Small intestine (tissue), 7 donors: ENCODE measurements at regions not wholly inside any gene's neighbourhood (a gene's known extent, or its start where the extent isn't known, plus 50 kb on each side); places are given as distances from the start of the nearest gene placed in this dataset.

Source experiments
- DNase-seq, 2 donors: peaks; one replicate each; pipeline versions ENCODE4 v3.0.0 to v3.0.0-alpha.2; 2013
- FAIRE-seq: peaks from 2 replicates; lab custom pipeline; 2012; peaks lifted over from hg19 to GRCh38; lab: Jason Lieb, UNC
- H3K27ac ChIP-seq, 3 donors: one replicate each; pipeline ENCODE4 v1.5.1; 2013; ENCODE audit warnings: low read length in 2 of 3, mild to moderate bottlenecking in 2 of 3, control low read depth in 1 of 3, inconsistent platforms in 1 of 3, low read depth in 1 of 3, moderate library complexity in 1 of 3
- H3K27me3 ChIP-seq, 3 donors: one replicate each; pipeline ENCODE4 v1.6.1; 2013; ENCODE audit warnings: low read length in 3 of 3, inconsistent platforms in 1 of 3; ENCODE audit not compliant: control insufficient read depth in 3 of 3, insufficient read depth in 3 of 3
- H3K36me3 ChIP-seq, 3 donors: one replicate each; pipeline ENCODE4 v1.6.1; 2013; ENCODE audit warnings: low read length in 3 of 3, inconsistent platforms in 1 of 3, low read depth in 1 of 3, mild to moderate bottlenecking in 1 of 3, moderate library complexity in 1 of 3; ENCODE audit not compliant: control insufficient read depth in 3 of 3, insufficient read depth in 2 of 3
- H3K4me1 ChIP-seq, 3 donors: one replicate each; pipeline ENCODE4 v1.6.1; 2013; ENCODE audit warnings: low read length in 2 of 3, inconsistent platforms in 1 of 3, low read depth in 1 of 3, mild to moderate bottlenecking in 1 of 3, moderate library complexity in 1 of 3; ENCODE audit not compliant: control insufficient read depth in 3 of 3, insufficient read depth in 2 of 3
- H3K4me3 ChIP-seq, 3 donors: one replicate each; pipeline ENCODE4 v1.5.1; 2013; ENCODE audit warnings: low read length in 3 of 3, control low read depth in 1 of 3, inconsistent platforms in 1 of 3, low read depth in 1 of 3, mild to moderate bottlenecking in 1 of 3, moderate library complexity in 1 of 3
- H3K9me3 ChIP-seq, 2 donors: one replicate each; pipeline ENCODE4 v1.6.1; 2013; ENCODE audit warnings: low read depth in 1 of 2, low read length in 1 of 2; ENCODE audit not compliant: control insufficient read depth in 2 of 2, insufficient read depth in 1 of 2
- WGBS, 3 donors: extraction: QIAGEN DNeasy Blood & Tissue Kit; methylation state at CpG; one replicate each; pipeline ENCODE4 v1.1.7; 2013; 5-methylcytosine and 5-hydroxymethylcytosine counted together
- donor health status: healthy with polysubstance abuse.
- donor health status: control.
- donor health status: control.
- donor health status: Bipolar disorder and iron deficiency.
- donor health status: healthy.

GRCh38 chr2:216770717-216771116 is 75.4 kb upstream of the IGFBP5 start:
- no peak for DNase-seq

GRCh38 chr2:216770050-216770449 is 74.7 kb upstream of the IGFBP5 start:
- 60 to 64% (median 63%) methylated on average over 3 of the region's 3 CpGs for WGBS, 3 donors

More at GRCh38 chr2:216770717-216771116, 75.4 kb upstream of the IGFBP5 start:
- Histone ChIP-seq H3K27ac (no peak overlapping the region), H3K36me3 (no peaks in the 10 kb centered on the region), H3K4me3 (no peak overlapping the region), H3K4me1 (peaks cover 0 to 6% (median 0%) of the 10 kb centered on the region in 3 donors), H3K27me3 (peaks cover 0 to 2% (median 0%) of the 10 kb centered on the region in 3 donors), H3K9me3 (peaks cover 0 to 5% of the 10 kb centered on the region in 2 donors)
- 65 to 78% (median 70%) methylated on average over 2 of the region's 2 CpGs for WGBS, 3 donors
- FAIRE-seq: no peak

GRCh38 chr2:216769626-216770025 is 74.3 kb upstream of the IGFBP5 start:
- H3K4me3 ChIP-seq: no peak overlapping the region

More at GRCh38 chr2:216770050-216770449, 74.7 kb upstream of the IGFBP5 start:
- FAIRE-seq: no peak
- Histone ChIP-seq H3K36me3 (no peaks in the 10 kb centered on the region), H3K27ac (no peak overlapping the region), H3K9me3 (peaks cover 0 to 5% of the 10 kb centered on the region in 2 donors), H3K4me3 (no peak overlapping the region), H3K4me1 (peaks cover 0 to 10% (median 0%) of the 10 kb centered on the region in 3 donors), H3K27me3 (no peaks in the 10 kb centered on the region)
- DNase-seq: no peak

GRCh38 chr2:216768908-216769411 is 73.6 kb upstream of the IGFBP5 start:
- Histone ChIP-seq H3K4me3 (no peak overlapping the region), H3K27me3 (no peaks in the 10 kb centered on the region), H3K9me3 (peaks cover 0 to 5% of the 10 kb centered on the region in 2 donors), H3K36me3 (no peaks in the 10 kb centered on the region), H3K27ac (no peak overlapping the region), H3K4me1 (peaks cover 0 to 10% (median 0%) of the 10 kb centered on the region in 3 donors)
- FAIRE-seq: no peak
- WGBS, 3 donors: 47 to 64% (median 64%) methylated on average over 3 of the region's 3 CpGs
- peak in 1 of 2 donors; percentile 22 for DNase-seq

More at GRCh38 chr2:216769626-216770025, 74.3 kb upstream of the IGFBP5 start:
- Histone ChIP-seq H3K9me3 (peaks cover 0 to 5% of the 10 kb centered on the region in 2 donors), H3K27ac (no peak overlapping the region), H3K4me1 (peaks cover 0 to 10% (median 0%) of the 10 kb centered on the region in 3 donors), H3K27me3 (no peaks in the 10 kb centered on the region), H3K36me3 (no peaks in the 10 kb centered on the region)
- DNase-seq (no peak), FAIRE-seq (no peak)

- Histone ChIP-seq H3K4me1 (peaks cover 0 to 10% (median 0%) of the 10 kb centered on the region in 3 donors), H3K4me3 (no peak overlapping the region), H3K9me3 (no peaks in the 10 kb centered on the region), H3K36me3 (no peaks in the 10 kb centered on the region), H3K27me3 (no peaks in the 10 kb centered on the region), H3K27ac (no peak overlapping the region)
- WGBS, 3 donors: 18 to 22% (median 19%) methylated on average over 11 of the region's 11 CpGs
- no peak for FAIRE-seq
- DNase-seq: peak in 1 of 2 donors; percentile 24
Observed at GRCh38 chr2:216765761-216766262, 70.5 kb upstream of the IGFBP5 start.

GRCh38 chr2:216763396-216763795 is 68.0 kb upstream of the IGFBP5 start:
- Histone ChIP-seq H3K27me3 (no peaks in the 10 kb centered on the region), H3K9me3 (no peaks in the 10 kb centered on the region), H3K4me1 (peaks cover 0 to 10% (median 0%) of the 10 kb centered on the region in 3 donors), H3K36me3 (no peaks in the 10 kb centered on the region), H3K4me3 (no peak overlapping the region), H3K27ac (no peak overlapping the region)
- FAIRE-seq (no peak), DNase-seq (no peak)

- H3K36me3 ChIP-seq: no peaks in the 10 kb centered on the region
- H3K27ac ChIP-seq: no peak overlapping the region
- no peaks in the 10 kb centered on the region for H3K9me3 ChIP-seq
- H3K4me1 ChIP-seq: peaks cover 0 to 10% (median 0%) of the 10 kb centered on the region in 3 donors
- DNase-seq: no peak
- FAIRE-seq: no peak
- no peak overlapping the region for H3K4me3 ChIP-seq
- H3K27me3 ChIP-seq: no peaks in the 10 kb centered on the region
- WGBS, 3 donors: 56 to 79% (median 63%) methylated on average over 3 of the region's 3 CpGs
Observed at GRCh38 chr2:216761809-216762208, 66.5 kb upstream of the IGFBP5 start.

GRCh38 chr2:216761133-216761532 is 65.8 kb upstream of the IGFBP5 start:
- Histone ChIP-seq H3K27me3 (no peaks in the 10 kb centered on the region), H3K9me3 (no peaks in the 10 kb centered on the region), H3K27ac (no peak overlapping the region)

More at GRCh38 chr2:216761133-216761532, 65.8 kb upstream of the IGFBP5 start:
- DNase-seq: no peak
- WGBS, 3 donors: 3 to 11% (median 10%) methylated on average over 1 of the region's 1 CpG
- Histone ChIP-seq H3K4me3 (no peak overlapping the region), H3K4me1 (peaks cover 0 to 8% (median 0%) of the 10 kb centered on the region in 3 donors), H3K36me3 (no peaks in the 10 kb centered on the region)
- no peak for FAIRE-seq
